GM12874 (cell line): ENCODE measurements at regions not wholly inside any gene's neighbourhood (a gene's known extent, or its start where the extent isn't known, plus 50 kb on each side); places are given as distances from the start of the nearest gene placed in this dataset.

Source experiments
- CTCF ChIP-seq: IDR thresholded peaks from 2 replicates; pipeline ENCODE4 v1.5.1; 2011; ENCODE audit warnings: low read depth, mild to moderate bottlenecking, control low read depth, low read length, moderate library complexity; ENCODE audit not compliant: insufficient read depth

GRCh38 chr22:35172442-35172841, 84.9 kb upstream of the HMGXB4 start:
- no peak for TF ChIP-seq CTCF

- no peak for TF ChIP-seq CTCF
Measured at GRCh38 chr22:35173655-35174054, 83.6 kb upstream of the HMGXB4 start.

GRCh38 chr22:35174401-35175038, 82.8 kb upstream of the HMGXB4 start:
- TF ChIP-seq CTCF, result no peak

DNA sequence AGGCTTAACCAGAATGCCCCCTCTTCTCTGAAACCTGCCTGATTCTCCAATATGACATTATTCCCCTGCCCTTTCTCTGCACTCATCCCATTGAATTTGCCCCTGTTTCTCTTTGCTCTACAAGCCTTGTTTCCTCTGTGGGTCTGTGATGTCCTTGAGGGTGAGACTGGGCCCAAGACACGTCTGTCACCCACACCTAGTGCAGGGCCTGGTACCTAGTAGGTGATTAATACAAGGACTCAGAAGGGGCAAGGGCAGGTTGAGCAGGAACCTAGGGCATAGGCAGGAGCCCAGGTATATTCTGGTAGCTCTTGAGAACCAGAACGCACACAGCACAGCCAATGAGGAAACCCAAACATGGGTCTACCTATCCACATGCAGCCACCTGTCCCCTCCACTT, 81.9 kb upstream of the HMGXB4 start:
- no peak for TF ChIP-seq CTCF

GRCh38 chr22:35177811-35178210, 79.5 kb upstream of the HMGXB4 start:
- 0 out of 2 replicates have a peak, but pooled peaks have one; percentile 1 for TF ChIP-seq CTCF

GRCh38 chr22:35178446-35178845, 78.8 kb upstream of the HMGXB4 start:
- no peak for TF ChIP-seq CTCF

DNA sequence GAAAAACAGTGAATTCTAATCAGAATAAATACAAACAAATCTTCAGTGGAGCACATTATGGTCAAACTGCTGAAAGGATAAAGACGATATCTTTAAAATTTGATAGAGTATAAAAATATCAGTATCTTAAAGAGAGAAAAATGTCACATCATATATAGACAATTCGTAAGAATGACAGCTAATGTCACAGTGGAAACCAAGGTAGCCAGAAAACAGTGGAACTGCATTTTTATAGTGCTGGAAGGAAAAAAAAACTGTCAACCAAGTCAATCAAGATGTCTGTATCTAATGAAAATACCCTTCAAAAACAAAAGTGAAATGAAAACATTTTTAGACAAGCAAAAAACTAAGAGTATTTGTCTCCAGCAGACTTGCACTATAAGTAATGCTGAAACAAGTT, 73.4 kb upstream of the HMGXB4 start:
- no peak for TF ChIP-seq CTCF

DNA sequence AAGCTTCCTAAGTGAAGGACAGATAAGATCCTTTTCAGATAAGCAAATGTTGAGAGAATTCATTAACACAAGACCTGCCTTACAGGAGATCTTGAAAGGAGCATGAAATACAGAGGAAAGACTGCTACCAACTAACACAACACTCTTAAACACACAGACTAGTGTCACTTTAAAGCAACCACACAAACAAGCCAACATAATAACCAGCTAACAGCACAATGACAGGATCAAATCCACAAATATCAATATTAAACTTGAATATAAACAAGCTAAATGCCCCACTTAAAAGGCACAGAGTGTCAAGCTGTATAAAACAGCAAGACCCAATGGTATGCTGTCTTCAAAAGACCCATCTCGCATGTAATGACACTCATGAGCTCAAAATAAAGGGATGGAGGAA, 70.8 kb upstream of the HMGXB4 start:
- TF ChIP-seq CTCF, result no peak
